OCI-LY7 (cell line): ENCODE measurements at regions not wholly inside any gene's neighbourhood (a gene's known extent, or its start where the extent isn't known, plus 50 kb on each side); places are given as distances from the start of the nearest gene placed in this dataset.

Experiments used
- BruUV-seq: library from RNA; stranded (reverse); fragments of 400-500 nt; replicated peaks from 2 replicates; lab custom pipeline; 2021; lab: Mats Ljungman, UMichigan
- CTCF ChIA-PET: fragments of 300-600 bp; sonication (Branson Sonifier 250); formaldehyde crosslinking; loops from one replicate; lab custom pipeline; 2022; ENCODE audit warnings: antibody characterized with exemption; ENCODE audit not compliant: unreplicated experiment; lab: Charles Lee
- POLR2A ChIA-PET: fragments of 300-600 bp; sonication (Branson Sonifier 250); formaldehyde crosslinking; loops from one replicate; lab custom pipeline; 2022; ENCODE audit warnings: antibody characterized with exemption; lab: Charles Lee
- DNase-seq: peaks from one replicate; pipeline ENCODE4 v3.0.0-alpha.2; 2015; ENCODE audit warnings: low spot score
- H2AFZ ChIP-seq: fragments of 200-600 bp; sonication (generic), shearing (Covaris generic); 2 replicates; pipeline ENCODE4 v1.6.1; 2014; ENCODE audit warnings: mild to moderate bottlenecking, antibody characterized with exemption, low read length, moderate library complexity
- H3K27ac ChIP-seq: fragments of 200-600 bp; sonication (generic); 2 replicates; pipeline ENCODE4 v1.5.1; 2014; ENCODE audit warnings: mixed run types, low read depth, mild to moderate bottlenecking, moderate library complexity, low read length, inconsistent platforms; ENCODE audit not compliant: poor library complexity, severe bottlenecking
- H3K36me3 ChIP-seq: fragments of 200-600 bp; sonication (generic); 2 replicates; pipeline ENCODE4 v1.6.1; 2014; ENCODE audit warnings: mild to moderate bottlenecking, antibody characterized with exemption, low read length, moderate library complexity, mixed read lengths; ENCODE audit not compliant: insufficient read depth
- H3K4me1 ChIP-seq: fragments of 200-600 bp; sonication (generic); 2 replicates; pipeline ENCODE4 v1.5.1; 2014; ENCODE audit warnings: mild to moderate bottlenecking, low read length; ENCODE audit not compliant: insufficient read depth, poor library complexity, severe bottlenecking
- H3K4me2 ChIP-seq: fragments of 200-600 bp; sonication (generic); 2 replicates; pipeline ENCODE4 v1.6.1; 2014; ENCODE audit warnings: mild to moderate bottlenecking, low read length
- H3K4me3 ChIP-seq: fragments of 200-600 bp; sonication (generic); 2 replicates; pipeline ENCODE4 v1.5.1; 2014; ENCODE audit warnings: mild to moderate bottlenecking, low read depth, low read length; ENCODE audit not compliant: poor library complexity, severe bottlenecking
- H3K79me2 ChIP-seq: fragments of 200-600 bp; sonication (generic); 2 replicates; pipeline ENCODE4 v1.6.1; 2016; ENCODE audit warnings: low read depth, mild to moderate bottlenecking, low read length, moderate library complexity, mixed read lengths; ENCODE audit not compliant: insufficient read depth
- H3K9me2 ChIP-seq: fragments of 200-600 bp; sonication (generic); 2 replicates; pipeline ENCODE4 v1.6.1; 2016; ENCODE audit warnings: mild to moderate bottlenecking, low read length, mixed read lengths; ENCODE audit not compliant: insufficient read depth
- H3K9me3 ChIP-seq: fragments of 200-600 bp; sonication (generic); 2 replicates; pipeline ENCODE4 v1.6.1; 2014; ENCODE audit warnings: mild to moderate bottlenecking, mixed run types, low read length, mixed read lengths
- H4K20me1 ChIP-seq: fragments of 200-600 bp; sonication (generic); 2 replicates; pipeline ENCODE4 v1.6.1; 2014; ENCODE audit warnings: mild to moderate bottlenecking, antibody characterized with exemption, low read length, moderate library complexity, mixed read lengths; ENCODE audit not compliant: insufficient read depth
- EZH2phosphoT487 ChIP-seq: fragments of 200-600 bp; sonication (generic); IDR thresholded peaks from 2 replicates; pipeline ENCODE4 v1.6.1; 2018; ENCODE audit warnings: low read depth, borderline replicate concordance, mild to moderate bottlenecking, mixed run types, antibody characterized with exemption, low read length, moderate library complexity, mixed read lengths
- intact Hi-C: fragments of 100-400 bp; cut with micrococcal nuclease; formaldehyde crosslinking; loops from one replicate; pipeline ENCODE4 v1.10.0; 2022; ENCODE audit not compliant: unreplicated experiment
- TF ChIP-seq, protein P1 (sequence below): fragments of 200-600 bp; sonication (generic); conservative IDR thresholded peaks from 2 replicates; pipeline ENCODE4 v1.5.1; 2014; ENCODE audit warnings: mild to moderate bottlenecking, antibody characterized with exemption, low read length, moderate library complexity, mixed read lengths

DNA sequence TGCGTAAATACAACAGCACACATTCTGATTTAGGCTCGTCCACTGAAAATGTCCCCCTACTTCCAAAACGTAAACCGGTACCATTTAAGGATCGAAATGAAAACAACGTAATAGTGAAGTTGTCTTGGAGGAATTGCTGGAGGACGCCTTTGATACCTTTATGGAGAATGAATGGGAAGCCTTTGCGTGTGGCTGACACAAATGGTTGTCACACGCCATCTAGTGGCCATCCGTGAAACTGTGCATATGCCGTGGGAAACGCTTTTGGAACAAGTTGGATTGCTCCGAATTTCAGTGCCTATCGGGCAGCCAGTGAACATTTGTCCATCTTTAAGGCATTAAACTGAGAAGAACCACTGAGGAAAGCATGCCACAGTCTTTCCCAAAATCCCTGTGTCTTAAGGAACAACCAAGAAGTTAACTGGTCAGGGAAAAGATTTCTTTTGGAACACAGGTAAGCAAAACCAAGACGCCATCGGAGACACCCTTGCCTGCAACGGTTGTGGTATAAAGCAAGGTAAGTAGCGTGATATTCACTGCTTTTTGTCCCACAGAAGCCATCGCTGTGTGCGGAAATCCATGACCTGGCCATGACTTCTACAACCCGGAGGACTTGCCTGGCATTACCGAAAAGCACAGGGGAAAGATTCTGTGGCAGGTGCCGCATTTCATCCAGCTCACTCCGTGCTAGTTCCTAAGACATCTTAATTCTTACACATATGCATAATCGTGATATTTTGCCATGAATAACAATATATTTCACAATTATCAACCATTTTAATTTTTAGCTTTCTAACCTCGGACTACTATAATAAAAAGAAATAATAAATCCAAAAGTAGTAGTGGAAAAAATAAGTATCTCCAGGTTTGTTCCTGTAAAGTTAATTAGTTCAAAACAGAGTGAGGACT lies 100.6 kb downstream of the FAM204A start:
- H3K9me3 ChIP-seq: no peaks in the 10 kb centered on the region
- DNase-seq: peak; percentile 60
- no peaks in the 10 kb centered on the region for H4K20me1 ChIP-seq
- intact Hi-C loops: loop anchor here (1.0 to 10.0 kb wide), 2 partner anchors 377 to 745 kb away; no protein-coding TSS in a partner anchor
- H3K4me3 ChIP-seq: no peak overlapping the region
- H3K27ac ChIP-seq: no peak overlapping the region
- no peaks in the 10 kb centered on the region for H3K79me2 ChIP-seq
- no peak overlapping the region for H2AFZ ChIP-seq
- BruUV-seq: no TSS peak
- H3K4me2 ChIP-seq: no peak overlapping the region
- TF ChIP-seq, protein P1, sequence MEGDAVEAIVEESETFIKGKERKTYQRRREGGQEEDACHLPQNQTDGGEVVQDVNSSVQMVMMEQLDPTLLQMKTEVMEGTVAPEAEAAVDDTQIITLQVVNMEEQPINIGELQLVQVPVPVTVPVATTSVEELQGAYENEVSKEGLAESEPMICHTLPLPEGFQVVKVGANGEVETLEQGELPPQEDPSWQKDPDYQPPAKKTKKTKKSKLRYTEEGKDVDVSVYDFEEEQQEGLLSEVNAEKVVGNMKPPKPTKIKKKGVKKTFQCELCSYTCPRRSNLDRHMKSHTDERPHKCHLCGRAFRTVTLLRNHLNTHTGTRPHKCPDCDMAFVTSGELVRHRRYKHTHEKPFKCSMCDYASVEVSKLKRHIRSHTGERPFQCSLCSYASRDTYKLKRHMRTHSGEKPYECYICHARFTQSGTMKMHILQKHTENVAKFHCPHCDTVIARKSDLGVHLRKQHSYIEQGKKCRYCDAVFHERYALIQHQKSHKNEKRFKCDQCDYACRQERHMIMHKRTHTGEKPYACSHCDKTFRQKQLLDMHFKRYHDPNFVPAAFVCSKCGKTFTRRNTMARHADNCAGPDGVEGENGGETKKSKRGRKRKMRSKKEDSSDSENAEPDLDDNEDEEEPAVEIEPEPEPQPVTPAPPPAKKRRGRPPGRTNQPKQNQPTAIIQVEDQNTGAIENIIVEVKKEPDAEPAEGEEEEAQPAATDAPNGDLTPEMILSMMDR: peak; percentile 94
- no peak for TF ChIP-seq EZH2phosphoT487
- CTCF ChIA-PET: no interaction called here
- no peaks in the 10 kb centered on the region for H3K36me3 ChIP-seq
- POLR2A ChIA-PET: no interaction called here
- H3K9me2 ChIP-seq: no peaks in the 10 kb centered on the region
- H3K4me1 ChIP-seq: no peaks in the 10 kb centered on the region

DNA sequence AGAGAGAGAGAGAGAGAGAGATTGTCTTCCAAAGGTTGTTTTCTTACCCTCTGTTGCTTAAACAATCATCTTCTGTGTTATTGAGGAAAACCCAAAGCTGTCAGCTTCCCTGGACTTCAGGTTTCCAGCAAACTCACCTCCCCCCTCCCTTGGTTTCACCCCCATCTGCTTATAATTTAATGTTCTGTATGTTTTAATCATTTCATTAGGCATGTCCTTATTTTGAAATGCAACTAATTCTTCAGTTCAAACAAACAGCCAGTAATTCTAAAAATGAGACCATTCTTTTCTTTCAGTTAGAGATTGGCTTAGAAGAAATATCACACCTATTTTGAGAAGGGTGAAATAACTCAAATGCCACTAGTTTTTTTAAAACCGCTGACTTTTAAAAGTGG lies 102.9 kb downstream of the FAM204A start:
- no peak overlapping the region for H3K4me3 ChIP-seq
- H3K9me3 ChIP-seq: no peaks in the 10 kb centered on the region
- no peak for TF ChIP-seq EZH2phosphoT487
- TF ChIP-seq, protein P1: no peak
- ChIA-PET POLR2A (no interaction called here), CTCF (no interaction called here)
- H3K4me2 ChIP-seq: no peak overlapping the region
- H2AFZ ChIP-seq: no peak overlapping the region
- no TSS peak for BruUV-seq
- no peaks in the 10 kb centered on the region for H3K4me1 ChIP-seq
- intact Hi-C loops: no loop called here
- H3K27ac ChIP-seq: no peak overlapping the region
- no peaks in the 10 kb centered on the region for H3K36me3 ChIP-seq
- no peak for DNase-seq
- no peaks in the 10 kb centered on the region for H3K79me2 ChIP-seq
- H4K20me1 ChIP-seq: no peaks in the 10 kb centered on the region
- no peaks in the 10 kb centered on the region for H3K9me2 ChIP-seq
